NB4 (cell line): ENCODE measurements at regions not wholly inside any gene's neighbourhood (a gene's known extent, or its start where the extent isn't known, plus 50 kb on each side); places are given as distances from the start of the nearest gene placed in this dataset.

Experiments
- MAX ChIP-seq: IDR thresholded peaks from 2 replicates; pipeline ENCODE4 v1.6.1; 2011; ENCODE audit warnings: low read depth, low read length
- POLR2A ChIP-seq: IDR thresholded peaks from 2 replicates; pipeline ENCODE4 v1.6.1; 2011; ENCODE audit warnings: mild to moderate bottlenecking; ENCODE audit not compliant: insufficient read length; ENCODE audit errors: extremely low read depth
- TF ChIP-seq, protein P1 (sequence below): IDR thresholded peaks from one replicate; pipeline ENCODE4 v1.5.1; 2012; ENCODE audit warnings: low read depth, low read length

GRCh38 chr6:97819710-97820109 is 536.7 kb upstream of the MMS22L start:
- TF ChIP-seq, protein P1, sequence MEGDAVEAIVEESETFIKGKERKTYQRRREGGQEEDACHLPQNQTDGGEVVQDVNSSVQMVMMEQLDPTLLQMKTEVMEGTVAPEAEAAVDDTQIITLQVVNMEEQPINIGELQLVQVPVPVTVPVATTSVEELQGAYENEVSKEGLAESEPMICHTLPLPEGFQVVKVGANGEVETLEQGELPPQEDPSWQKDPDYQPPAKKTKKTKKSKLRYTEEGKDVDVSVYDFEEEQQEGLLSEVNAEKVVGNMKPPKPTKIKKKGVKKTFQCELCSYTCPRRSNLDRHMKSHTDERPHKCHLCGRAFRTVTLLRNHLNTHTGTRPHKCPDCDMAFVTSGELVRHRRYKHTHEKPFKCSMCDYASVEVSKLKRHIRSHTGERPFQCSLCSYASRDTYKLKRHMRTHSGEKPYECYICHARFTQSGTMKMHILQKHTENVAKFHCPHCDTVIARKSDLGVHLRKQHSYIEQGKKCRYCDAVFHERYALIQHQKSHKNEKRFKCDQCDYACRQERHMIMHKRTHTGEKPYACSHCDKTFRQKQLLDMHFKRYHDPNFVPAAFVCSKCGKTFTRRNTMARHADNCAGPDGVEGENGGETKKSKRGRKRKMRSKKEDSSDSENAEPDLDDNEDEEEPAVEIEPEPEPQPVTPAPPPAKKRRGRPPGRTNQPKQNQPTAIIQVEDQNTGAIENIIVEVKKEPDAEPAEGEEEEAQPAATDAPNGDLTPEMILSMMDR, result no peak
- TF ChIP-seq POLR2A (no peak), MAX (no peak)
